ENCODE measurements at regions not wholly inside any gene's neighbourhood (a gene's known extent, or its start where the extent isn't known, plus 50 kb on each side); places are given as distances from the start of the nearest gene placed in this dataset.

DNA sequence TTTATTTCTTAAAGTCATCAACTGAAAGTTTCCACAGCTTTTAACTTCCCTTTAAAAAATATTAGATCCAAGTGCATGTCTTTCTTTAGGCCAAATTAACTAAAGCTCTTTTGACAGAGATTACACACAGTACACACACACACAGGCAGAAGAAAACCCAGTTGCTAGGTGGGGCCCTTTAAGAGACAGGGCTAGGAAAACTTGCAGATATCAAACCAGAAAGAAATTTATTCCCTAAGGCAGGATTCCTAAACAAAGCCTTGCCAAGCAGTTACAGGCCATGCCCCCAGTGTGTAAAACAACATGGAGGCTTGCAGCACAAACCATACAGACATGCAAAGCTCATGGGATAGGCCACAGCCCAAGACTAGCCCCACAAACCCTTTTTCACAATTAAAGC lies 123.4 kb downstream of the FSCB start:
- Histone ChIP-seq H3K4me1 (ENCODE audit: insufficient read depth, low read length) (no peaks in the 10 kb centered on the region), H3K9me3 (ENCODE audit: low read length) (peaks cover 14% of the 10 kb centered on the region), H3K9ac (ENCODE audit: insufficient read depth, low read depth, low read length) (no peak overlapping the region), H3K4me2 (ENCODE audit: low read depth, low read length) (no peak overlapping the region), H2AFZ (ENCODE audit: low read length) (no peak overlapping the region), H3K27ac (ENCODE audit: extremely low read length, insufficient read depth, low read length) (no peak overlapping the region), H4K20me1 (ENCODE audit: insufficient read depth, low read length) (no peaks in the 10 kb centered on the region), H3K4me3 (replicated peaks in 1 of 3; ENCODE audit: insufficient read depth in 1 of 3, low read depth in 2 of 3, low read length in 3 of 3) (no peak overlapping the region), H3K79me2 (ENCODE audit: insufficient read depth, low read length) (no peaks in the 10 kb centered on the region), H3K36me3 (replicated peaks in 1 of 2; ENCODE audit: control insufficient read depth in 1 of 2, insufficient read depth in 2 of 2, low read length in 2 of 2) (no peaks in the 10 kb centered on the region), H3K27me3 (ENCODE audit: control insufficient read depth in 1 of 2, insufficient read depth in 2 of 2, low read length in 2 of 2) (no peaks in the 10 kb centered on the region; a peak in 1 of 5 replicates)
- in situ Hi-C loops (cut with HindIII; ENCODE audit: extremely low pct_ligation_motif_present, low pct_unique_long_range_greater_than_20kb), result no loop called here
- ChIA-PET CTCF (ENCODE audit: low intra/inter-chr PET ratio, low total read pairs) (no interaction called here), POLR2A (no interaction called here)
- BruUV-seq (replicated peaks), result no TSS peak
- DNase-seq (ENCODE audit: low spot score) (no peak), FAIRE-seq (no peak), ATAC-seq (no peak)
- intact Hi-C loops (cut with micrococcal nuclease; ENCODE audit: unreplicated experiment), result no loop called here
- TF ChIP-seq HOXA9 (CRISPR knock-in tag; IDR thresholded peaks at IDR 0.05; ENCODE audit: borderline replicate concordance) (no peak), ZSCAN31 (CRISPR knock-in tag; IDR thresholded peaks at IDR 0.05; ENCODE audit: low read depth) (no peak), ZBTB20 (CRISPR knock-in tag; IDR thresholded peaks at IDR 0.05; ENCODE audit: borderline replicate concordance, low read depth) (no peak), BCLAF1 (IDR thresholded peaks at IDR 0.05) (no peak)
- TF ChIP-seq, protein P1, sequence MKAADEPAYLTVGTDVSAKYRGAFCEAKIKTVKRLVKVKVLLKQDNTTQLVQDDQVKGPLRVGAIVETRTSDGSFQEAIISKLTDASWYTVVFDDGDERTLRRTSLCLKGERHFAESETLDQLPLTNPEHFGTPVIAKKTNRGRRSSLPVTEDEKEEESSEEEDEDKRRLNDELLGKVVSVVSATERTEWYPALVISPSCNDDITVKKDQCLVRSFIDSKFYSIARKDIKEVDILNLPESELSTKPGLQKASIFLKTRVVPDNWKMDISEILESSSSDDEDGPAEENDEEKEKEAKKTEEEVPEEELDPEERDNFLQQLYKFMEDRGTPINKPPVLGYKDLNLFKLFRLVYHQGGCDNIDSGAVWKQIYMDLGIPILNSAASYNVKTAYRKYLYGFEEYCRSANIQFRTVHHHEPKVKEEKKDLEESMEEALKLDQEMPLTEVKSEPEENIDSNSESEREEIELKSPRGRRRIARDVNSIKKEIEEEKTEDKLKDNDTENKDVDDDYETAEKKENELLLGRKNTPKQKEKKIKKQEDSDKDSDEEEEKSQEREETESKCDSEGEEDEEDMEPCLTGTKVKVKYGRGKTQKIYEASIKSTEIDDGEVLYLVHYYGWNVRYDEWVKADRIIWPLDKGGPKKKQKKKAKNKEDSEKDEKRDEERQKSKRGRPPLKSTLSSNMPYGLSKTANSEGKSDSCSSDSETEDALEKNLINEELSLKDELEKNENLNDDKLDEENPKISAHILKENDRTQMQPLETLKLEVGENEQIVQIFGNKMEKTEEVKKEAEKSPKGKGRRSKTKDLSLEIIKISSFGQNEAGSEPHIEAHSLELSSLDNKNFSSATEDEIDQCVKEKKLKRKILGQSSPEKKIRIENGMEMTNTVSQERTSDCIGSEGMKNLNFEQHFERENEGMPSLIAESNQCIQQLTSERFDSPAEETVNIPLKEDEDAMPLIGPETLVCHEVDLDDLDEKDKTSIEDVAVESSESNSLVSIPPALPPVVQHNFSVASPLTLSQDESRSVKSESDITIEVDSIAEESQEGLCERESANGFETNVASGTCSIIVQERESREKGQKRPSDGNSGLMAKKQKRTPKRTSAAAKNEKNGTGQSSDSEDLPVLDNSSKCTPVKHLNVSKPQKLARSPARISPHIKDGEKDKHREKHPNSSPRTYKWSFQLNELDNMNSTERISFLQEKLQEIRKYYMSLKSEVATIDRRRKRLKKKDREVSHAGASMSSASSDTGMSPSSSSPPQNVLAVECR (CRISPR knock-in tag; IDR thresholded peaks at IDR 0.05; ENCODE audit: borderline replicate concordance), result no peak
- TF ChIP-seq, protein P2, sequence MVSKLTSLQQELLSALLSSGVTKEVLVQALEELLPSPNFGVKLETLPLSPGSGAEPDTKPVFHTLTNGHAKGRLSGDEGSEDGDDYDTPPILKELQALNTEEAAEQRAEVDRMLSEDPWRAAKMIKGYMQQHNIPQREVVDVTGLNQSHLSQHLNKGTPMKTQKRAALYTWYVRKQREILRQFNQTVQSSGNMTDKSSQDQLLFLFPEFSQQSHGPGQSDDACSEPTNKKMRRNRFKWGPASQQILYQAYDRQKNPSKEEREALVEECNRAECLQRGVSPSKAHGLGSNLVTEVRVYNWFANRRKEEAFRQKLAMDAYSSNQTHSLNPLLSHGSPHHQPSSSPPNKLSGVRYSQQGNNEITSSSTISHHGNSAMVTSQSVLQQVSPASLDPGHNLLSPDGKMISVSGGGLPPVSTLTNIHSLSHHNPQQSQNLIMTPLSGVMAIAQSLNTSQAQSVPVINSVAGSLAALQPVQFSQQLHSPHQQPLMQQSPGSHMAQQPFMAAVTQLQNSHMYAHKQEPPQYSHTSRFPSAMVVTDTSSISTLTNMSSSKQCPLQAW (CRISPR knock-in tag; IDR thresholded peaks at IDR 0.05), result no peak
